ENCODE measurements at regions not wholly inside any gene's neighbourhood (a gene's known extent, or its start where the extent isn't known, plus 50 kb on each side); places are given as distances from the start of the nearest gene placed in this dataset.

DNA sequence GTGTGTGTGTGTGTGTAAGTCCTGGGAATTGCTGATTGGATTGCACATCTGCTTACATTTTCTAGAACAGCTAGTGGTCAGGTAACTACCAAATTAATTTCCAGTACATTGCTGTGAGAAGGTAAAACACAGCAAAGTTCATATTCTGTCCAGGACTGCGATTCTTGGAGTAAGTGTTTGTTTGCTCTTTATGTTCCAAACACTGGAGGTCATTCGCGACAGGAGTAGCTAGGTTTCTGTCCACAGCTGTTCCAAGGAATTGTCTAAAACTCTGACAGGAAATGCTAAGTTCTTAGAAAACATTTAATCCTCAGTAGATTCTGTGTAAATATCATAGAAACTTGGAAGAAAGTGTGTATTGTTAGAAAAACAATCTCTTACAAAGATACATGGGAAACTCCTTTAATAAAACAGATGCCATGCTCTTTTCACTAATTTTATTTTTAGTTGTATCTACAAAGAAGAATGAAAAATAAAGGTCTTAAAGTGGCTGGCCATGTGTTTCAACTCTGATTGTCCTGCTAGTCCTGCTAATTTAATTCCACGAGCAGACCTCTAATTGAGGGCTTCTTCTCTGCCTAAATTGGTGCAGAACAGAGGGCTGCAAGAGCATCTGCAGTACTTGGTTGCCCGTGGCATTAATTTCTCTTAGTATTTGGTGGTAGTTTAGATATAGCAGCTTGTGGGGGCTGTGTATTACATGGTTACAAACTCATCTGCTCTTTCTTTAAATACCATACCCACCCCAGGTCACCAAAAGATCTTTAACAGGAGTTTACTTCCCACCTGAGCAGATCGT, 464.5 kb downstream of the RASEF start:
- no peak for TF ChIP-seq PAX5 (IDR thresholded peaks at IDR 0.05; ENCODE audit: insufficient read depth, low read length, severe bottlenecking)
- no peak for TF ChIP-seq POLR2A (IDR thresholded peaks at IDR 0.05; ENCODE audit: low read depth, low read length)
- TF ChIP-seq POLR2AphosphoS5 (IDR thresholded peaks at IDR 0.05; ENCODE audit: low read depth, low read length), result no peak
- TF ChIP-seq TAF1 (IDR thresholded peaks at IDR 0.05; ENCODE audit: low read depth, low read length), result no peak
- DNase-seq (ENCODE audit: insufficient read length, low spot score), result no peak
- no peak for FAIRE-seq

DNA sequence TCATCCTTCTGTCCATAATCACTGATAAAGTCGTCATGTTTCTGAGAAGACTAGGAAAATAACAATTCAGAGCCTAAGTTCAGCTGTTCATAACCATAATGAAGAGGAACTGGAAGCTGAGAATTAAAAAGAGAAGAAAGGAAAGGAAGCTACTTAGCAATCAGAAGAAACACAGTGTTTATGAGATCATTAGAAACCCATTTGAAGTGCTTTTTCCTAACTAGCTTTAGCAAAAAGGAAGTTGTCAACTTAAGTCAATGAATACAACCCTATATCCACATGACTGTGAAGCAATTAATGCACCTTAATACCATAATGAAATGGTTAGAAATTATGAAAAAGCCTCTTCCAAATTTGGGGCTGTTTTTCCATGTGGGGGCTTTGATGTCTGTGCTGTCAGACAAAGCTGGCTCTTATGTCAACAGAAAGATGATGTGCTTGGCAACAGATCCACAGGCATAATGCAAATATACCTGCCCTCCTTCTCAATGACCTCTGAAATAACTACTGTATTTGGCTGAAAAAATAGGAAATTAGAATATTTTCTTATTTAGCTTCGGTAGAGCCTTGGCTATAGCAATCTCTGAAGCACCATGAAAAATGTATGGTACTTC, 463.5 kb downstream of the RASEF start:
- DNase-seq (ENCODE audit: insufficient read length, low spot score), result no peak
- TF ChIP-seq POU2F2 (IDR thresholded peaks at IDR 0.05; ENCODE audit: low read depth, low read length), result no peak
- no peak for TF ChIP-seq SPI1 (IDR thresholded peaks at IDR 0.05; ENCODE audit: low read depth, low read length)
- no peak for TF ChIP-seq TAF1 (IDR thresholded peaks at IDR 0.05; ENCODE audit: low read depth, low read length)
- TF ChIP-seq POLR2A (IDR thresholded peaks at IDR 0.05; ENCODE audit: low read depth, low read length), result no peak
- no peak for TF ChIP-seq PAX5 (IDR thresholded peaks at IDR 0.05; ENCODE audit: insufficient read depth, low read length, severe bottlenecking)
- TF ChIP-seq POLR2AphosphoS5 (IDR thresholded peaks at IDR 0.05; ENCODE audit: low read depth, low read length), result no peak

DNA sequence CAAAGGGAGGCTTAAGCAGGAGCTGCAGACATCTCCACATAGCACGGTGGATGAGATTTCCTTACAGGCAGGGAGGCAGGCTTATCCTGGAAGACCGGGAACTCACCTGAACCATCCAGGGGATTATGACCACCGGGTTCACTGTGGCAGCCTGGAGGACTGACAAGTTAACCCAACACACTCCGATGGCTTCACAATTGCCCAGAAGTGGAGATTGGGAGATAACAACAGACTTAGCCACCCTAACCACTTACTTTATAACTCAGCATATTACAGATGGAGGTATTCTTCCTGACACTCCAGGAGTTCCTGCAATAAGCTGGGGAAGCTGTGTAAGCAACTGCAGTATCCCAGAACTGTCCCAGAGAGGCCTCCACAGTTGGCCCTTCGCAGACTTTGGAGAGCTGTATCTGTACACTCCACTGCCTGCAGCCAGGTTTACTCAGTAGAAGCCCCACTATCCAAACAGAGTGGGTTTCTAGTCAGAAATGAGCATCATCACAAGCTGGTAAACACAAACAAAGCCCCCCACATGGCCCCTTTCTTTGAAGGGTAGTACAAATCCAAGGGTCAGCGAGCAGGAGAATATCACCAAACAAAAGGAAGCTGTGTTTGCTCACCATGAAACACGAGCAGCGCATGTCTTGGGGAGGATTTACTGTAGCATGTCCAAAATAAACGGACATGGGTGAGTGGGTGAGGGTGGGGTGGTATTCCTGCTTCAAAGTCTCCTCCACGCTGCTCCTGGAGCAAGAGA, 462.2 kb downstream of the RASEF start:
- FAIRE-seq (no peak), DNase-seq (ENCODE audit: insufficient read length, low spot score) (no peak)
- TF ChIP-seq POLR2A (IDR thresholded peaks at IDR 0.05; ENCODE audit: low read depth, low read length) (no peak), TAF1 (IDR thresholded peaks at IDR 0.05; ENCODE audit: low read depth, low read length) (no peak), POLR2AphosphoS5 (IDR thresholded peaks at IDR 0.05; ENCODE audit: low read depth, low read length) (no peak), SPI1 (IDR thresholded peaks at IDR 0.05; ENCODE audit: low read depth, low read length) (no peak), PAX5 (IDR thresholded peaks at IDR 0.05; ENCODE audit: insufficient read depth, low read length, severe bottlenecking) (no peak), POU2F2 (IDR thresholded peaks at IDR 0.05; ENCODE audit: low read depth, low read length) (no peak)

More for the DNA sequence above, 463.5 kb downstream of the RASEF start:
- FAIRE-seq, result no peak

DNA sequence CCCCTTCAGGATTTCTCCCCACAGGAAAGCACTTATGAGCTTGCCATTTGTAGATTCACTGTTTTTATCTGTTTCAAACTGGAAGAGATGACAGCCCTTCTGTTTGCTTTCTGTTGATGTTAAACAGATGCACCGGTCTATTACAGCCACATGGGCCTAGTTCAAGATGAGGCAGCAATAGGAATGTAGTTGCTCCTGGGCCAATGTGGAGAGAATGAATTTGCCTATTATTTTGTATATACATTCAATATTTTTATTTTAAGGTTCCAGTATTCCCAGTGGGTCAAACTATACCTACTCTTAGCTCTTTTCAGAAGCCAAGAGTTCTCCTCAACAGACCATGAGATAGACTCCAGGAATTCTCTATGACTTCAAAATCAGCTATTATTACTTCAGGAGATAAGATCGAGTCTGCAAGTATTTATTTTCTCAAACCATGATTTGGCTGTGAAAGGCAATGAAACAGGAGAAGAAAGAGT, 461.6 kb downstream of the RASEF start:
- TF ChIP-seq PAX5 (IDR thresholded peaks at IDR 0.05; ENCODE audit: insufficient read depth, low read length, severe bottlenecking) (no peak), TAF1 (IDR thresholded peaks at IDR 0.05; ENCODE audit: low read depth, low read length) (no peak), SPI1 (IDR thresholded peaks at IDR 0.05; ENCODE audit: low read depth, low read length) (no peak), POLR2AphosphoS5 (IDR thresholded peaks at IDR 0.05; ENCODE audit: low read depth, low read length) (no peak), POLR2A (IDR thresholded peaks at IDR 0.05; ENCODE audit: low read depth, low read length) (no peak)
- FAIRE-seq, result no peak
- DNase-seq (ENCODE audit: insufficient read length, low spot score), result no peak

DNA sequence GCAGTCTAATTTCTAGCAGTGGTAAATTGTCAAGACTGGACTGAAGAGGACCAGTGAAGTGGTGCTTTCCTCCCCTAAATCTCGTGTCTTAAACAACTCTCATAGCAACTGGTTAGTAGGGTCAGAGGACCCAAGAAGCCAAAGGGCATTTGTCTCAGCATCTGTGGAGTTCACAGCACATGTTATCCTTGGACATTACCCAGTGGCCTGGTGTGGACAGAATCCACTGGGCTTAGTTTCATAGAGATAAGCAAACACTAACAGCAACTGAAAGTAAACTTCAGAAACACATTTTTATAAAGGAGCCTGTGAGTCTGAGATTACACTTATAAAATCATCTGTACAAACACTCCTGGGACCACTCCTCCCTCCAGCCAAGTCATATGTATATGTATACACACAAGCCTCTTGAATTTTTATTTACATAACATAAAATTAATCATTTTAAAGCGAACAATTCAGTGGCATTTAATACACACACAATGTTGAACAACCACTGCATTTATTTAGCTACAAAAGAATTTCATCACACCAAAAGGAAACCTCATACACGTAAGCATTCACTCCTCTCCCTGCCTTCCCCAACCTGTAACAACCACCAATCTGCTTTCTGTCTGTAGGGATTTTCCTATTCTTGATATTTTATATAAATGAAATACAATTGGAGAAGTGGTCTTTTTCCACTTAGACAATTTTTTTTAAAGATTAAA, 457.8 kb downstream of the RASEF start:
- no peak for FAIRE-seq
- no peak for DNase-seq (ENCODE audit: insufficient read length, low spot score)
- no peak for TF ChIP-seq POLR2A (IDR thresholded peaks at IDR 0.05; ENCODE audit: low read depth, low read length)
- no peak for TF ChIP-seq TAF1 (IDR thresholded peaks at IDR 0.05; ENCODE audit: low read depth, low read length)
- no peak for TF ChIP-seq POU2F2 (IDR thresholded peaks at IDR 0.05; ENCODE audit: low read depth, low read length)
- TF ChIP-seq POLR2AphosphoS5 (IDR thresholded peaks at IDR 0.05; ENCODE audit: low read depth, low read length), result no peak
- TF ChIP-seq PAX5 (IDR thresholded peaks at IDR 0.05; ENCODE audit: insufficient read depth, low read length, severe bottlenecking), result no peak
- TF ChIP-seq SPI1 (IDR thresholded peaks at IDR 0.05; ENCODE audit: low read depth, low read length), result no peak

DNA sequence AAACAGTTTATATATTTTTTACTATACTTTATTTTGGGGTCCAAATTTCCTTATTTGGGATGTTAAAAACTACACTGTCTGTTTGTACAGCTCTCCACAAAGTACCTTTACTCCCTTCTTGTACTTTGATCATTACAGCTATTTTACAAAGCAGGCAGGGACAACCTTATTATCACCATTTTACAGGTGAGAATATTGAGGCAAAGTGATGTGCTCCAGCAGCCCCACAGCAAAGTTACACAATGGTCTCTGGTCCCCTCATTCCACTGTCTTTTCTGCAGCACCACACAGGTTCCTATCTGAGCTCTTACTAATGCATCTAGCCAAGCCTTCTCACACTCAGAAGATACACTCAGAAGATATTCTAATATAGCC, 457.3 kb downstream of the RASEF start:
- no peak for TF ChIP-seq POLR2A (IDR thresholded peaks at IDR 0.05; ENCODE audit: low read depth, low read length)
- no peak for TF ChIP-seq SPI1 (IDR thresholded peaks at IDR 0.05; ENCODE audit: low read depth, low read length)
- no peak for TF ChIP-seq POU2F2 (IDR thresholded peaks at IDR 0.05; ENCODE audit: low read depth, low read length)
- TF ChIP-seq TAF1 (IDR thresholded peaks at IDR 0.05; ENCODE audit: low read depth, low read length), result no peak
- TF ChIP-seq POLR2AphosphoS5 (IDR thresholded peaks at IDR 0.05; ENCODE audit: low read depth, low read length), result no peak
- TF ChIP-seq PAX5 (IDR thresholded peaks at IDR 0.05; ENCODE audit: insufficient read depth, low read length, severe bottlenecking), result no peak
- FAIRE-seq (no peak), DNase-seq (ENCODE audit: insufficient read length, low spot score) (no peak)

- FAIRE-seq (no peak), DNase-seq (ENCODE audit: insufficient read length, low spot score) (no peak)
- TF ChIP-seq POLR2AphosphoS5 (IDR thresholded peaks at IDR 0.05; ENCODE audit: low read depth, low read length), result no peak
- no peak for TF ChIP-seq SPI1 (IDR thresholded peaks at IDR 0.05; ENCODE audit: low read depth, low read length)
- TF ChIP-seq POU2F2 (IDR thresholded peaks at IDR 0.05; ENCODE audit: low read depth, low read length), result no peak
- TF ChIP-seq PAX5 (IDR thresholded peaks at IDR 0.05; ENCODE audit: insufficient read depth, low read length, severe bottlenecking), result no peak
- no peak for TF ChIP-seq POLR2A (IDR thresholded peaks at IDR 0.05; ENCODE audit: low read depth, low read length)
- TF ChIP-seq TAF1 (IDR thresholded peaks at IDR 0.05; ENCODE audit: low read depth, low read length), result no peak
Observed at GRCh38 chr9:82606071-82606470, 456.9 kb downstream of the RASEF start.

GRCh38 chr9:82606492-82607382, 456.2 kb downstream of the RASEF start:
- DNase-seq (ENCODE audit: insufficient read length, low spot score) (no peak), FAIRE-seq (no peak)
- TF ChIP-seq POU2F2 (IDR thresholded peaks at IDR 0.05; ENCODE audit: low read depth, low read length) (no peak), SPI1 (IDR thresholded peaks at IDR 0.05; ENCODE audit: low read depth, low read length) (no peak), TAF1 (IDR thresholded peaks at IDR 0.05; ENCODE audit: low read depth, low read length) (no peak), POLR2A (IDR thresholded peaks at IDR 0.05; ENCODE audit: low read depth, low read length) (no peak), PAX5 (IDR thresholded peaks at IDR 0.05; ENCODE audit: insufficient read depth, low read length, severe bottlenecking) (no peak), POLR2AphosphoS5 (IDR thresholded peaks at IDR 0.05; ENCODE audit: low read depth, low read length) (no peak)

All from GM12891 (cell line).